SK-N-SH (cell line): ENCODE measurements at regions not wholly inside any gene's neighbourhood (a gene's known extent, or its start where the extent isn't known, plus 50 kb on each side); places are given as distances from the start of the nearest gene placed in this dataset.

Source experiments
- CTCF ChIA-PET: fragments of 300-600, 350-600 bp; formaldehyde crosslinking; extraction: SDS; loops from one replicate; lab custom pipeline; 2021; lab: Yijun Ruan, JAX
- POLR2A ChIA-PET: fragments of 350-600 bp; sonication (Branson Sonifier 250); formaldehyde crosslinking; extraction: SDS; loops from one replicate; lab custom pipeline; 2020; ENCODE audit warnings: antibody characterized with exemption, inconsistent platforms; lab: Yijun Ruan, JAX
- DNase-seq: peaks from one replicate; pipeline ENCODE4 v3.0.0; 2012
- H2AFZ ChIP-seq: fragments of 200-600 bp; sonication (generic); 2 replicates; pipeline ENCODE4 v1.8.1; 2016; ENCODE audit warnings: antibody characterized with exemption, mild to moderate bottlenecking, low read depth
- H3F3A ChIP-seq: fragments of 200-600 bp; sonication (generic); replicated peaks from 2 replicates; pipeline ENCODE3; 2016; ENCODE audit warnings: antibody characterized with exemption, mild to moderate bottlenecking; ENCODE audit not compliant: insufficient read depth
- H3K27ac ChIP-seq, 2 experiments: fragments of 200-500 bp in 1 of 2; fragments of 200-600 bp in 1 of 2; sonication (Bioruptor generic) in 1 of 2; sonication (generic), shearing (Covaris generic) in 1 of 2; 2 replicates each; pipeline versions ENCODE4 v1.5.1 to v1.6.1; 2014 to 2016; ENCODE audit warnings: low read depth in 2 of 2, inconsistent platforms in 1 of 2, low read length in 1 of 2, mild to moderate bottlenecking in 1 of 2, mixed read lengths in 1 of 2
- H3K27me3 ChIP-seq: fragments of 200-600 bp; sonication (generic), shearing (Covaris generic); 2 replicates; pipeline ENCODE4 v1.6.1; 2016; ENCODE audit warnings: mixed run types; ENCODE audit not compliant: insufficient read depth
- H3K36me3 ChIP-seq, 2 experiments: fragments of 200-500 bp in 1 of 2; fragments of 200-600 bp in 1 of 2; sonication (Bioruptor generic) in 1 of 2; sonication (generic) in 1 of 2; replicated peaks in 1 of 2; 2 replicates each; pipeline versions ENCODE3 to v1.5.1; 2014 to 2016; ENCODE audit warnings: low read length in 1 of 2, mild to moderate bottlenecking in 1 of 2; ENCODE audit not compliant: insufficient read depth in 2 of 2, control insufficient read depth in 1 of 2
- H3K4me1 ChIP-seq, 2 experiments: fragments of 200-500 bp in 1 of 2; fragments of 200-600 bp in 1 of 2; sonication (Bioruptor generic) in 1 of 2; sonication (generic), shearing (Covaris generic) in 1 of 2; 2 replicates each; pipeline versions ENCODE4 v1.5.1 to v1.6.1; 2014 to 2016; ENCODE audit warnings: low read depth in 1 of 2, low read length in 1 of 2, mixed run types in 1 of 2; ENCODE audit not compliant: insufficient read depth in 2 of 2, control insufficient read depth in 1 of 2
- H3K4me2 ChIP-seq: fragments of 200-600 bp; sonication (generic), shearing (Covaris generic); 2 replicates; pipeline ENCODE4 v1.6.1; 2017; ENCODE audit warnings: mixed run types
- H3K4me3 ChIP-seq, 2 experiments: fragments of 200-500 bp in 1 of 2; fragments of 200-600 bp in 1 of 2; sonication (Bioruptor generic) in 1 of 2; sonication (generic), shearing (Covaris generic) in 1 of 2; 2 replicates each; pipeline versions ENCODE4 v1.5.1 to v1.8.1; 2014 to 2016; ENCODE audit warnings: low read depth in 2 of 2, inconsistent platforms in 1 of 2, low read length in 1 of 2, mild to moderate bottlenecking in 1 of 2, mixed read lengths in 1 of 2, moderate library complexity in 1 of 2
- H3K79me2 ChIP-seq: fragments of 200-600 bp; sonication (generic); 2 replicates; pipeline ENCODE4 v1.8.1; 2017; ENCODE audit warnings: mild to moderate bottlenecking; ENCODE audit not compliant: insufficient read depth
- H3K9ac ChIP-seq: fragments of 200-600 bp; sonication (generic); 2 replicates; pipeline ENCODE4 v1.6.1; 2017; ENCODE audit warnings: mixed run types
- H3K9me2 ChIP-seq: fragments of 200-600 bp; sonication (generic); 2 replicates; pipeline ENCODE4 v1.6.1; 2017; ENCODE audit warnings: mixed run types
- H3K9me3 ChIP-seq: fragments of 200-600 bp; sonication (generic); 2 replicates; pipeline ENCODE4 v1.6.1; 2017; ENCODE audit warnings: mixed run types, mild to moderate bottlenecking, moderate library complexity
- H4K20me1 ChIP-seq: fragments of 200-600 bp; sonication (generic); 2 replicates; pipeline ENCODE4 v1.6.1; 2017; ENCODE audit warnings: mild to moderate bottlenecking, mixed run types; ENCODE audit not compliant: insufficient read depth
- CTCF ChIP-seq: fragments of 200-600 bp; sonication (generic); IDR thresholded peaks from 2 replicates; pipeline ENCODE4 v1.6.1; 2017; ENCODE audit warnings: antibody characterized with exemption, mild to moderate bottlenecking, moderate library complexity
- FOXM1 ChIP-seq: IDR thresholded peaks from 2 replicates; pipeline ENCODE4 v1.4.0; 2012; ENCODE audit warnings: low read depth, mild to moderate bottlenecking
- IRF3 ChIP-seq: fragments of 150-350 bp; IDR thresholded peaks from 2 replicates; pipeline ENCODE4 v1.6.1; 2016; ENCODE audit warnings: mild to moderate bottlenecking, low read depth, low read length
- POLR2AphosphoS5 ChIP-seq: IDR thresholded peaks from 2 replicates; pipeline ENCODE4 v1.6.1; 2012; ENCODE audit warnings: low read depth, low read length
- SMC3 ChIP-seq: IDR thresholded peaks from 2 replicates; pipeline ENCODE4 v1.6.1; 2012; ENCODE audit warnings: low read depth, low read length, improper control_type of control experiment
- TAF1 ChIP-seq: IDR thresholded peaks from 2 replicates; pipeline ENCODE4 v1.6.1; 2012; ENCODE audit warnings: low read depth, mild to moderate bottlenecking, low read length, moderate library complexity, borderline replicate concordance
- TCF12 ChIP-seq: IDR thresholded peaks from 2 replicates; pipeline ENCODE4 v1.4.0; 2012
- WGBS: methylation state at CpG from one replicate; pipeline ENCODE4 v1.1.6; 2017; ENCODE audit warnings: low lambda C conversion rate; 5-methylcytosine and 5-hydroxymethylcytosine counted together
- TF ChIP-seq, protein P1 (sequence below): IDR thresholded peaks from 2 replicates; pipeline ENCODE4 v1.6.1; 2012; ENCODE audit warnings: mild to moderate bottlenecking, low read depth, low read length, moderate library complexity
- TF ChIP-seq, protein P2 (sequence below): IDR thresholded peaks from 2 replicates; pipeline ENCODE4 v1.4.0; 2012; ENCODE audit warnings: low read depth, borderline replicate concordance
- TF ChIP-seq, protein P3 (sequence below): IDR thresholded peaks from 2 replicates; pipeline ENCODE4 v1.4.0; 2012; ENCODE audit warnings: low read depth

- Histone ChIP-seq H3K9me2 (no peaks in the 10 kb centered on the region), H3K36me3 (no peaks in the 10 kb centered on the region), H3K27ac (no peak overlapping the region), H2AFZ (no peak overlapping the region), H3K4me1 (no peaks in the 10 kb centered on the region), H3K4me2 (no peak overlapping the region), H3K9me3 (no peaks in the 10 kb centered on the region), H3K27me3 (no peaks in the 10 kb centered on the region), H3K4me3 (no peak overlapping the region), H4K20me1 (no peaks in the 10 kb centered on the region), H3K79me2 (no peaks in the 10 kb centered on the region), H3K9ac (no peak overlapping the region), H3F3A (no peaks in the 10 kb centered on the region)
- ChIA-PET POLR2A (no interaction called here), CTCF (interaction anchor here (1.9 kb wide), 1 partner anchor 11 kb away, joined by 6 read pairs; no protein-coding TSS in a partner anchor)
- WGBS: 5% methylated on average over 1 of the region's 1 CpG
- no peak for DNase-seq
- TF ChIP-seq TCF12 (no peak), IRF3 (no peak), TAF1 (no peak), CTCF (no peak), POLR2AphosphoS5 (no peak), FOXM1 (no peak), SMC3 (no peak)
- TF ChIP-seq, protein P1, sequence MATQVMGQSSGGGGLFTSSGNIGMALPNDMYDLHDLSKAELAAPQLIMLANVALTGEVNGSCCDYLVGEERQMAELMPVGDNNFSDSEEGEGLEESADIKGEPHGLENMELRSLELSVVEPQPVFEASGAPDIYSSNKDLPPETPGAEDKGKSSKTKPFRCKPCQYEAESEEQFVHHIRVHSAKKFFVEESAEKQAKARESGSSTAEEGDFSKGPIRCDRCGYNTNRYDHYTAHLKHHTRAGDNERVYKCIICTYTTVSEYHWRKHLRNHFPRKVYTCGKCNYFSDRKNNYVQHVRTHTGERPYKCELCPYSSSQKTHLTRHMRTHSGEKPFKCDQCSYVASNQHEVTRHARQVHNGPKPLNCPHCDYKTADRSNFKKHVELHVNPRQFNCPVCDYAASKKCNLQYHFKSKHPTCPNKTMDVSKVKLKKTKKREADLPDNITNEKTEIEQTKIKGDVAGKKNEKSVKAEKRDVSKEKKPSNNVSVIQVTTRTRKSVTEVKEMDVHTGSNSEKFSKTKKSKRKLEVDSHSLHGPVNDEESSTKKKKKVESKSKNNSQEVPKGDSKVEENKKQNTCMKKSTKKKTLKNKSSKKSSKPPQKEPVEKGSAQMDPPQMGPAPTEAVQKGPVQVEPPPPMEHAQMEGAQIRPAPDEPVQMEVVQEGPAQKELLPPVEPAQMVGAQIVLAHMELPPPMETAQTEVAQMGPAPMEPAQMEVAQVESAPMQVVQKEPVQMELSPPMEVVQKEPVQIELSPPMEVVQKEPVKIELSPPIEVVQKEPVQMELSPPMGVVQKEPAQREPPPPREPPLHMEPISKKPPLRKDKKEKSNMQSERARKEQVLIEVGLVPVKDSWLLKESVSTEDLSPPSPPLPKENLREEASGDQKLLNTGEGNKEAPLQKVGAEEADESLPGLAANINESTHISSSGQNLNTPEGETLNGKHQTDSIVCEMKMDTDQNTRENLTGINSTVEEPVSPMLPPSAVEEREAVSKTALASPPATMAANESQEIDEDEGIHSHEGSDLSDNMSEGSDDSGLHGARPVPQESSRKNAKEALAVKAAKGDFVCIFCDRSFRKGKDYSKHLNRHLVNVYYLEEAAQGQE: no peak
- TF ChIP-seq, protein P2, sequence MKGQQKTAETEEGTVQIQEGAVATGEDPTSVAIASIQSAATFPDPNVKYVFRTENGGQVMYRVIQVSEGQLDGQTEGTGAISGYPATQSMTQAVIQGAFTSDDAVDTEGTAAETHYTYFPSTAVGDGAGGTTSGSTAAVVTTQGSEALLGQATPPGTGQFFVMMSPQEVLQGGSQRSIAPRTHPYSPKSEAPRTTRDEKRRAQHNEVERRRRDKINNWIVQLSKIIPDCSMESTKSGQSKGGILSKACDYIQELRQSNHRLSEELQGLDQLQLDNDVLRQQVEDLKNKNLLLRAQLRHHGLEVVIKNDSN: no peak
- TF ChIP-seq, protein P3, sequence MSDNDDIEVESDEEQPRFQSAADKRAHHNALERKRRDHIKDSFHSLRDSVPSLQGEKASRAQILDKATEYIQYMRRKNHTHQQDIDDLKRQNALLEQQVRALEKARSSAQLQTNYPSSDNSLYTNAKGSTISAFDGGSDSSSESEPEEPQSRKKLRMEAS: no peak
Observed at GRCh38 chr3:81161851-81162250, 599.6 kb downstream of the GBE1 start.
